ENCODE measurements at regions not wholly inside any gene's neighbourhood (a gene's known extent, or its start where the extent isn't known, plus 50 kb on each side); places are given as distances from the start of the nearest gene placed in this dataset.

DNA sequence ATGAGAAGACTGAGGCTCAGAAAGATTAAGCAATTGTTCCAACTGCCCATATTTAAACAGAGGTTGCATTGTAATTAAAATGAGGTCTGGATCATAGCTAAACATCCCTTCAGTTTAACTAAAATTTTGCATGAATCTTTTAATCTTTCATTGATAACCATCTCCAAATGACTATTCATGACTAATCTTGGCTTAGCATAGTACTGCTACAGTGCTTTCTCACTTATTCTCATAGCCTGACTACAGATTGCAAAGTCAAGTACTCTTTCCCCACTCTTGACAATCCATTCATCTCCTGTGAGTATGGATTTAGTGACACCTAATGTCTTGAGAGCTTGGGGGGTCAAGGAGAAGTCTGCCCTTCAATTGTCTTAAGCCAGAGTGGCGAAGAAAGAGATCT, 258.4 kb downstream of the RFC3 start:
- Histone ChIP-seq H2BK12ac (ENCODE audit: insufficient read length, low read depth, low read length) (no peak overlapping the region), H2BK5ac (ENCODE audit: insufficient read length, low read length) (no peak overlapping the region), H4K8ac (replicated peaks; ENCODE audit: insufficient read length, low read depth, low read length) (no peak overlapping the region), H3K27ac (ENCODE audit: insufficient read length, low read depth, low read length) (no peak overlapping the region), H2AK5ac (ENCODE audit: insufficient read length, low read length) (no peak overlapping the region), H2AFZ (ENCODE audit: low read length) (no peak overlapping the region), H3K27me3 (ENCODE audit: insufficient read depth, low read length) (no peaks in the 10 kb centered on the region), H3K9me3 (ENCODE audit: control insufficient read depth, low read depth, low read length) (no peaks in the 10 kb centered on the region), H3K56ac (ENCODE audit: insufficient read length, low read depth, low read length) (no peak overlapping the region), H3K4me2 (ENCODE audit: insufficient read depth, insufficient read length, low read length) (no peak overlapping the region), H4K20me1 (ENCODE audit: control insufficient read depth, insufficient read depth, insufficient read length) (no peaks in the 10 kb centered on the region), H4K91ac (ENCODE audit: insufficient read length, low read depth, low read length) (no peak overlapping the region), H3K18ac (ENCODE audit: insufficient read length, low read depth, low read length) (no peak overlapping the region), H3K23ac (ENCODE audit: insufficient read length, low read depth, low read length) (no peak overlapping the region), H3T11ph (ENCODE audit: low read length) (no peak overlapping the region), H3K4me1 (ENCODE audit: insufficient read depth, low read length) (no peaks in the 10 kb centered on the region), H3K9ac (ENCODE audit: extremely low read depth, insufficient read length, low read length) (no peak overlapping the region), H3K79me2 (ENCODE audit: insufficient read depth, low read length) (no peaks in the 10 kb centered on the region), H3K79me1 (ENCODE audit: insufficient read depth, low read depth, low read length, poor library complexity, severe bottlenecking) (no peaks in the 10 kb centered on the region), H3K14ac (ENCODE audit: insufficient read depth, low read length) (no peak overlapping the region), H2BK15ac (ENCODE audit: low read depth, low read length) (no peak overlapping the region), H3K23me2 (ENCODE audit: insufficient read length, low read depth, low read length, poor library complexity, severe bottlenecking) (no peaks in the 10 kb centered on the region), H3K4ac (ENCODE audit: low read depth, low read length) (no peak overlapping the region), H2BK20ac (ENCODE audit: low read depth, low read length, poor library complexity, severe bottlenecking) (no peak overlapping the region), H2BK120ac (ENCODE audit: low read depth, low read length, poor library complexity, severe bottlenecking) (no peak overlapping the region), H4K5ac (ENCODE audit: insufficient read length, low read depth, low read length) (no peak overlapping the region)
- H3K4me1 Mint-ChIP-seq = peaks cover 3 to 4% of the 10 kb centered on the region in 2 experiments; a peak in 3 of 4 replicates
- no peaks in the 10 kb centered on the region for H3K36me3 Mint-ChIP-seq (ENCODE audit: insufficient read depth in 1 of 3, low read depth in 3 of 3)
- H3K27ac Mint-ChIP-seq = no peak overlapping the region
- no peak for DNase-seq
- no peaks in the 10 kb centered on the region for H3K9me3 Mint-ChIP-seq
- TF ChIP-seq CTCF (conservative IDR thresholded peaks at IDR 0.05) = no peak
- H3K4me3 Mint-ChIP-seq = no peak overlapping the region
- no CpG with 5 or more reads among the region's 1 CpG for WGBS (ENCODE audit: extremely low coverage, insufficient read length, low lambda C conversion rate)
- no peaks in the 10 kb centered on the region for H3K27me3 Mint-ChIP-seq (ENCODE audit: low read depth)

Data from H9 (cell line).